Activated CD4-positive, alpha-beta T cell treated with anti-CD3 and anti-CD28 coated beads, Interleukin-2, amount 50 U/mL, for 48 hours (primary cell): ENCODE measurements at regions not wholly inside any gene's neighbourhood (a gene's known extent, or its start where the extent isn't known, plus 50 kb on each side); places are given as distances from the start of the nearest gene placed in this dataset.
A peak's percentile ranks its signal among the peaks of the same experiment; 100 is the strongest.
"Not testable (repeated sequence)": the region's sequence is repeated elsewhere in the genome, so short reads cannot be mapped to it uniquely, and the experiment has no call there.

Experiments used
- DNase-seq, 2 experiments: peaks; one replicate each; pipeline ENCODE4 v3.0.0-alpha.2; 2020

- DNase-seq, result no peak
These were observed 75.4 kb upstream of the VPREB1 start for GRCh38 chr22:22168941-22169867.

GRCh38 chr22:22168190-22168940 lies 76.2 kb upstream of the VPREB1 start:
- no peak for DNase-seq

DNA sequence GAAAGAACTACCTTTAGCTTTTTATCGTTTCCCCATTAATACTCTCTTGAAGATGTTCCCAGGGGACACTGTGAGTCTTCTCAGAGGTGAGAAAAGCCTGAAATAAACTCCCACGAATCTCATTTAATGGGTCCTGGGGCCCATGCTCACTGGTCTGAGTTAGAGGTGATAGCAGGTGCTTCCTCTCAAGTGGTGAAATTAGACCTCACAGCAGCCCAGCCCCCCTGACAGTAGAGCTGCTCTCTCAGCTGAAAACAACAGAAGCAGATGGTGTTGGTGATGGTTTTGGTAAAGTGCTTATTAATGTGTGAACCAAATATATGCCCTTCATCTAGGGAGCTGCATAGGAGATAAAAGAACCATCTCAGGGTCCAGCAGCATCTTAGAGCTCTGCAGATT lies 76.8 kb upstream of the VPREB1 start:
- no peak for DNase-seq

GRCh38 chr22:22166941-22167713 lies 77.5 kb upstream of the VPREB1 start:
- DNase-seq, result no peak

- no peak for DNase-seq
These were observed 78.5 kb upstream of the VPREB1 start for GRCh38 chr22:22165936-22166710.

DNA sequence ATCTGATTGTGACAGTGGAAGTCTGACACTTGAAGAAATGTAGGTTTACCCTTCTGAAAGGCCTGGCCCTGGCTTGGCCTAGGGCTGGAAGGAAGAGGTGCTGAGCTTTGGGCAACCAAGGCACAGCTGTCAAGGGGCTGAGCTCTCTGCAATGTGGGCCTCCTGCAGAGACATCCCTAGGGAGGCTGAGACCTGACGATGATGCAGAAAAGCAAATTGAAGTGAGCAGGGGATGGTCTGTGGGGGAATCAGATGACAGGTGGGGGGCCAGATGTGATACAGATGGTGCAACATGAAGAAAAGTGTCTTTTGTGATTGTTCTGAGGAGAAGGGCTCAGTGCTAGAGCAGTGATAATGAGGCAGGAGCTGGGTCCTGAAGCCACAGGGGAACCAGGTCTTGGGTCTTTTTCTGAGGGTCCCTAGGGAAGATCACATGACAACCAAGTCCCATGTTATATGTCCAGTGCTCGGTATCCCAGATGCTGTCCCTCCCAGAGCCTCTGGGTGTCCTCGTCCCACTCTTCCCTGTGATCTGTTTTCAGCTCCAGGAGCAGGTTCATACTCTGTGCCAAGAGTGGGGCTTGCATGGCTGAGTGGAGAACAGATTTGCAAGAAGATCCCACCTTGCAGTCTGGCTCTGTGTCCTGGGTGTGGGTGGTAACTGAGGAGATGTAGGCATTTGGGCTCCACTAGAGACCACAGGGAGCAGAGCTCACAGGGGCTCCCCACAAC lies 79.9 kb upstream of the VPREB1 start:
- DNase-seq, result no peak

DNA sequence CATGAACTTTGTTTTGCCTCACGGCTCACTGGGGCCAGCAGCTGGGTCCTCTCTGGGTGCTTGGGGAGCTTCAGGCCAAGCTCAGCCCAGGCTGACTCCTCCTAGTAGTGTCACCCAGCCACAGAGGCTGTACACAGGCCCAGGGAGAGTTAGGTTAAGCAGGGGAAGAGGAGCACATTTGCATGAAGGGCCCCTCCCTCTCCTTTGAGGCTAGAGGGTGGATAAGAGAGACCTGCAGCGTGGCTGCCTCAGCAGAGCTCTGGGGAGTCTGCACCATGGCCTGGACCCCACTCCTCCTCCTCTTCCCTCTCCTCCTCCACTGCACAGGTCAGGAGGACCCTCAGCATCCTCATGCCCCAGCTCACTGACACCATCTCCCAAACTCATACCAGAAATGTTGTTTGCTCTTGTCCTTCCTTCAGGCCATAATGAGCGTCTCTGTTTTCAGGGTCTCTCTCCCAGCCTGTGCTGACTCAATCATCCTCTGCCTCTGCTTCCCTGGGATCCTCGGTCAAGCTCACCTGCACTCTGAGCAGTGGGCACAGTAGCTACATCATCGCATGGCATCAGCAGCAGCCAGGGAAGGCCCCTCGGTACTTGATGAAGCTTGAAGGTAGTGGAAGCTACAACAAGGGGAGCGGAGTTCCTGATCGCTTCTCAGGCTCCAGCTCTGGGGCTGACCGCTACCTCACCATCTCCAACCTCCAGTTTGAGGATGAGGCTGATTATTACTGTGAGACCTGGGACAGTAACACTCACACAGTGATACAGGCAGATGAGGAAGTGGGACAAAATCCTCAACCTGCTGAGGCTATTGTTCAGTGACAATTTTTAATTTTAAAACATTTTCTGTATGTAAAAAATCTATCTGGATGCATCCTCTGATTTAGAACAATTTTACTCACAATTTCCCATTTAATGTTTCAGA lies 82.4 kb upstream of the VPREB1 start:
- no peak for DNase-seq

DNA sequence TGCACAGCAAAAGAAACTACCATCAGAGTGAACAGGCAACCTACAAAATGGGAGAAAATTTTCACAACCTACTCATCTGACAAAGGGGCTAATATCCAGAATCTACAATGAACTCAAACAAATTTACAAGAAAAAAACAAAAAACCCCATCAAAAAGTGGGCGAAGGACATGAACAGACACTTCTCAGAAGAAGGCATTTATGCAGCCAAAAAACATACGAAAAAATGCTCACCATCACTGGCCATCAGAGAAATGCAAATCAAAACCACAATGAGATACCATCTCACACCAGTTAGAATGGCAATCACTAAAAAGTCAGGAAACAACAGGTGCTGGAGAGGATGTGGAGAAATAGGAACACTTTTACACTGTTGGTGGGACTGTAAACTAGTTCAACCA lies 83.8 kb upstream of the VPREB1 start:
- not testable (repeated sequence) for DNase-seq

DNA sequence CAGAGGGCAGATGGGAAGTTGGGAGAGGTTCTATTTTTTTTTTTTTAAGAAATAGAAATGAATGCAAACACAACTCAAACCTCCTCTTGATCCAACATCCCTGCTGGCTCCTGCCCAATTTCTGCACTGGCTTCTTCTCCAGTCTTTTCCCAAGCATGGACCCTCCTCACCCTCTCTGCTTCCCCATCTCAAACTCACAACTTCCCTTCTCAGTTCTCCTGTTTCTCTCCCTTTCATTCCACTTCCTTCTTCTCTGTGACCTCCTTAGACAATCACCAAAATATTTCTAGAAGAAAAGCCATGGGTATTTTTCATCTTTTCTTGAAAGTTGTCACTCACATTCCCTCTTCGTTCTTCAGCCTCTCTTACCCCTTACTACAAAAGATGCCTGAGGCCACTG lies 85.2 kb upstream of the VPREB1 start:
- no peak for DNase-seq

DNA sequence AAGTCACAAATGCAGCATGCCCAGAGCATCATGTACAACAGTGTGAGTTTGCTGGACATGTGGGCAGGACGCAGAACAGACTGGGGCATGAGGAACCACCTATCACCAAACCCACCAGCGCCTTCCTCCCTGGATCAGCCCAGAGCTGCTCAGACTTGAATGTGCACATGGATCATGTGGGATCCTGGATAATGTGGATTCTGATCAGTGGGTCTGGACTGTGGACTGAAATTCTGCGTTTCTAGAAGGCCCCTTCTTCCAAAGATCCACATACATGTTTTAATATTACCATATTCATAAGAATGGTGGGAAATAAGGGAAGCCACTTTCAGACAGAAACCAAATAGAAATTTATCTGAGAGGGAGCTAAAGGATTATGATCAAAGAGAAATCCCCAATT lies 85.6 kb upstream of the VPREB1 start:
- no peak for DNase-seq

DNA sequence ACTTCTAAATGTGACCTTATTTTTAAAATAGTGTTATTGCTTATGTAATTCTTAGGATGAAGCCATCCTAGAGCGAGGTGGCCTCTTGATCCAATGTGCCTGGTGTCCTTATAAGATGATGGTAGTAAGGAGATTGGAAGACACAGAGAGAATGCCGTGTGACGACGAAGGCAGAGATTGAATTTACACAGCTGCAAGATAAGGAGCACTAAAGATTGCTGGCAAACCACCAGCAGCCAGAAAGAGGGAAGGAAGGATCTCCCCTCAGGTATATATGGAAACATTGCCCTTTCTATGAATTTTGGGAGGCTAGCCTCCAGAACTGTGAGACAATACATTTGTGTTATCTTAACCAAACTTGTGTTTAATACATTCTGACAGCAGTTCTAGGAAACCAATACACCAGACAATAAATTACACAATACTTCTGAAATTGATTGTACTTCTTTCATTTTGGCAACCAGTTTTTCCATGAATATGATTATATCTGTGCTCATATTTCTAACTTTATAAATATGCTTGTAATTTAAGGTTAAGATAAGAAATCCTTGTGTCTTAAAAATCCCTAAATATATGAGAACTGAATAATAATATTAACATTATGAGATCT lies 86.3 kb upstream of the VPREB1 start:
- DNase-seq, result no peak

DNA sequence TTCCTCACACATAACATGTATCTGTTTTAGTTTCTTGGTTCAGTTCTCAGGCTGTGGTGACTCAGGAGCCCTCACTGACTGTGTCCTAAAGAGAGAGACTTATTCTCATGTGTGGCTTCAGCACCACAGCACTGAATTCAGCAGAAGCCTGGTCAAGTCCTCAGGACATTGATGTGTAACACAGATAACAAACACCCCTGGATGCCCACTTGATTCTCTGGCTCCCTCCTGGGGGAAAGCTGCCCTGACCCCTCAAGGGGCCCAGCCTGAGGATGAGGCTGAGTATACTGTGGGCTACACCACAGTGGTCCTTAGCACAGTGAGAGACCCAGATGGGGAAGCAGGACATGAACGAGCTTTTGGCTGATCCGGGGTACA lies 87.2 kb upstream of the VPREB1 start:
- no peak for DNase-seq

- DNase-seq, result peak; percentile 55 to 74
These were observed 87.8 kb upstream of the VPREB1 start for GRCh38 chr22:22156716-22157347.

- no peak for DNase-seq
These were observed 88.3 kb upstream of the VPREB1 start for GRCh38 chr22:22156348-22156715.

- DNase-seq, result no peak
These were observed 89.0 kb upstream of the VPREB1 start for GRCh38 chr22:22155607-22156006.

DNA sequence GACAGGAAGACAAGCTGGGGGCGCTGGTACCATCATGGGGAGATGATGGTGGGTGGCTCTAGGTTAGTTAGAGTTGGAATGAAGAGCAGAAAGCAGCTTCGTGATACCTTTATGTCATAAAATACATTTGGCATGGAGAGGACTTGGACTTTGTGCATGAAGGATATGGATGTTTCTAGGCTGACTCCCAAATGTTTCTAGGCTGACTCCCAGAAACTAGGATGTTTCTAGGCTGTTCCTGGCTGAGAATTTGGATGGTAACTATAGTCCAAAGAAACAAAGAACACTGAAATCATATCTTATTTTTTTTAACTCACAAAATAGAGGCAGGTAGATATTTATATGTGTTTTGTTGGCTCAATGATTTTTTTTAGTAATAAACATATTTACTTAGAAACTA lies 89.4 kb upstream of the VPREB1 start:
- no peak for DNase-seq

- DNase-seq, result no peak
These were observed 90.5 kb upstream of the VPREB1 start for GRCh38 chr22:22154040-22154439.

DNA sequence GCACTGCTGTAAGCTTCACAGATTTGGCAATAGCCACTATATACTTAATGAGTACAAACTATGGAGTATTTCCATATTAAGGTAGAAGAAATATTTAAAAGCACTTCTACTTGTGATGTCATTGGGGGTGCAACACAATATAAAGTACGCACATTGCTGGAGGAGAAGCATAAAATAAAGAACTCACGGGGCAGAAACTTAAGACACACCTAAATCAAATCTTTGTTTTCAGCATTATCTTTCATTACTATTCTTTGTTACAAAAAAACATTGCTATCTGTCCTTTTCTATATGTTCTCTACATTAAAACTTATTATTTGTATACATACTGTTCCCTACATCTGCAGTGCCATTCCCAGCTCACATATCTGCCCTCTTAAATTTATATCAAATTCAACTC lies 93.3 kb upstream of the VPREB1 start:
- DNase-seq, result no peak

GRCh38 chr22:22150457-22150856 lies 94.1 kb upstream of the VPREB1 start:
- DNase-seq, result no peak

- DNase-seq, result no peak
These were observed 95.7 kb upstream of the VPREB1 start for GRCh38 chr22:22148905-22149304.
